GM18870 (cell line): ENCODE measurements at regions not wholly inside any gene's neighbourhood (a gene's known extent, or its start where the extent isn't known, plus 50 kb on each side); places are given as distances from the start of the nearest gene placed in this dataset.
"Not testable (repeated sequence)": the region's sequence is repeated elsewhere in the genome, so short reads cannot be mapped to it uniquely, and the experiment has no call there.

Experiments
- ATAC-seq: cut with Tn5 transposase; IDR thresholded peaks from one replicate; pipeline ENCODE4 v1.9.1; 2021; ENCODE audit warnings: moderate library complexity; ENCODE audit not compliant: unreplicated experiment

DNA sequence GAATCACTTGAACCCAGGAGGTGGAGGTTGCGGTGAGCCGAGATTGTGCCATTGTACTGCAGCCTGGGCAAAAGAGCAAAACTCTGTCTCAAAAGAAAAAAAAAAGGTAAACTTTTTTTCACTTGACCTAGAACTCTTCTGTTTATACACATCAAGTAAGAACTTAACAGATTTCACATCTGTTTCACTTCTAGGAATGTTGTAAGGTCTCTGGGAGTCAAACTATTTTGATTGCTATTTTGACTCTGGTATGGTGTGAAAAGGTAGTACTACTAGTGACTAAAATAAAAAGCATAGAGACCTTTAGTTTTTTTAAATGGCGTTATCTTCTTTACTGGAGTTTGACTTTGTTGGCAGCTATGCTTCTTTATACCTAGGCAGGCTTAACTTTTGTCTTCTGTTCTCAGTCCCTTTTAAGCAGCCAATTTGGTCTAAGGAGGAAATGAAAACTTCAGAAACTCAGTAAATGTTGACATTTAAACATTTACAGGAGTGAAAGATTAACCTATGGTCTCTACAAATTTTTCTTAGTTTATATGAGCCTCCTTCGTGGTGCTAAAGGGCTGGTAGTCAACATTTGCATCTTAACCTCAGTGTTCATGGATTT lies 84.7 kb downstream of the METTL2B start:
- peak; percentile 60 for ATAC-seq

- not testable (repeated sequence) for ATAC-seq
Measured at GRCh38 chr7:128562795-128563194, 86.2 kb downstream of the METTL2B start.

GRCh38 chr7:128564123-128564700 lies 87.7 kb downstream of the METTL2B start:
- ATAC-seq: not testable (repeated sequence)

GRCh38 chr7:128564932-128565864 lies 88.7 kb downstream of the METTL2B start:
- not testable (repeated sequence) for ATAC-seq

GRCh38 chr7:128575277-128575676 lies 96.8 kb upstream of the GARIN1A start:
- not testable (repeated sequence) for ATAC-seq

DNA sequence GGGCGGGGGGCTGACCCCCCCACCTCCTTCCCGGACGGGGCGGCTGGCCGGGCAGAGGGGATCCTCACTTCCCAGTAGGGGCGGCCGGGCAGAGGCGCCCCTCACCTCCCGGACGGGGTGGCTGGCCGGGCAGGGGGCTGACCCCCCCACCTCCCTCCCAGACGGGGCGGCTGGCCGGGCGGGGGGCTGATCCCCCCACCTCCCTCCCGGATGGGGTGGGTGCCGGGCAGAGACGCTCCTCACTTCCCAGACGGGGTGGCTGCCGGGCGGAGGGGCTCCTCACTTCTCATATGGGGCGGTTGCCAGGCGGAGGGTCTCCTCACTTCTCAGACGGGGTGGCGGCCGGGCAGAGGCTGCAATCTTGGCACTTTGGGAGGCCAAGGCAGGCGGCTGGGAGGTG lies 95.1 kb upstream of the GARIN1A start:
- not testable (repeated sequence) for ATAC-seq

DNA sequence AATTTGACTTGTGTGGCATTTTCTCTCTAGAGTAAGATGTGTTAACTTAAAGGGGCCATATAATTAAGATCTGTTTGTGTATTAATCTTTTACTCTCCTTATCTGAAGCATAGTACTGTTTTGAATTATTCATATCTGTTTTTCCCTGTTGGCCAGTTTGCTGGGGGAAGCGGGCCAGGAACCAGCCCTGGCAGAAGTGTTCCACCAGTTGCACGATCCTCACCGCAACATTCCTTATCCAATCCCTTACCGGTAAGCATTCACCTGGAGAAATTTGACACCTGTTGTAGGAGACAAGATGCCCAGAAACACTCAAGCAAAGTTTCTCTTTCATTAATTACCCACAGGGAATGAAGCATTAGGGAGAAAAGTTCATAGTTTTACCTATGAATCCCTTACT lies 92.2 kb upstream of the GARIN1A start:
- ATAC-seq: not testable (repeated sequence)

DNA sequence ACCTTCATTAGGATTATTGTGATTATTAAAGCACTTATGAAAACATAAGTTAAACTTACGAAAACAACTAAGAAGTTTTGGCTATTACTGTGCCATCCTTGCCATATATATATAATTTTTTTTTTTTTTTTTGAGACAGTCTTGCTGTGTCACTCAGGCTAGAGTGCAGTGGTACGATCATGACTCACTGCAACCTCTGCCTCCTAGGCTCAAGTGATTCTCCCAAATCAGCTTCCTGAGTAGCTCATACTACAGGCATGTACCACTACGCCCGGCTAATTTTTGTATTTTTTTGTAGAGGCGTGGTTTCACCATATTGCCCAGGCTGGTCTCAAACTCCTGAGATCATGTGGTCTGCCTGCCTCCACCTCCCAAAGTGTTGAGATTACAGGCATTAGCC lies 91.0 kb upstream of the GARIN1A start:
- not testable (repeated sequence) for ATAC-seq

GRCh38 chr7:128581825-128582561 lies 90.1 kb upstream of the GARIN1A start:
- not testable (repeated sequence) for ATAC-seq

- ATAC-seq: not testable (repeated sequence)
Measured at GRCh38 chr7:128586715-128587114, 85.4 kb upstream of the GARIN1A start.

GRCh38 chr7:128591705-128592104 lies 80.4 kb upstream of the GARIN1A start:
- ATAC-seq: no peak

GRCh38 chr7:128592209-128592608 lies 79.9 kb upstream of the GARIN1A start:
- ATAC-seq: not testable (repeated sequence)

DNA sequence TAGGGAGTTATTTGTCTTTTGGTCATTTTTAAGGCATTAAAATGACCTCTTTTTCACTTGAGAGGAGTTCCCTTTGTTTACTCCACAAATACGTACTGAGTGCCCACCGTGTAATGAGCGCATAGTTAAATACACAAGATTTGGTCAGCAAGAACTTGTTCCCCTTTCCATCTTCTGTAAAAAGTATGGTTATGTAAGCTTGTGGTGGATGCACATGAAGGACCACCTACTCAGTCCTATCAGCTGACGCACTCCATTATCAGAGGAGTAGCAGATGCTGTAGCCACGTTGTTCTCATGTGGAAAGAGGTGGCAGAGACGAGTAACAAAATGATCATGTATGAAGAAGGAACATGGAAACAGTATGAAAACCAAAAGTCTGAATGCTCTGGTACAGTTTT lies 78.0 kb upstream of the GARIN1A start:
- ATAC-seq: not testable (repeated sequence)

DNA sequence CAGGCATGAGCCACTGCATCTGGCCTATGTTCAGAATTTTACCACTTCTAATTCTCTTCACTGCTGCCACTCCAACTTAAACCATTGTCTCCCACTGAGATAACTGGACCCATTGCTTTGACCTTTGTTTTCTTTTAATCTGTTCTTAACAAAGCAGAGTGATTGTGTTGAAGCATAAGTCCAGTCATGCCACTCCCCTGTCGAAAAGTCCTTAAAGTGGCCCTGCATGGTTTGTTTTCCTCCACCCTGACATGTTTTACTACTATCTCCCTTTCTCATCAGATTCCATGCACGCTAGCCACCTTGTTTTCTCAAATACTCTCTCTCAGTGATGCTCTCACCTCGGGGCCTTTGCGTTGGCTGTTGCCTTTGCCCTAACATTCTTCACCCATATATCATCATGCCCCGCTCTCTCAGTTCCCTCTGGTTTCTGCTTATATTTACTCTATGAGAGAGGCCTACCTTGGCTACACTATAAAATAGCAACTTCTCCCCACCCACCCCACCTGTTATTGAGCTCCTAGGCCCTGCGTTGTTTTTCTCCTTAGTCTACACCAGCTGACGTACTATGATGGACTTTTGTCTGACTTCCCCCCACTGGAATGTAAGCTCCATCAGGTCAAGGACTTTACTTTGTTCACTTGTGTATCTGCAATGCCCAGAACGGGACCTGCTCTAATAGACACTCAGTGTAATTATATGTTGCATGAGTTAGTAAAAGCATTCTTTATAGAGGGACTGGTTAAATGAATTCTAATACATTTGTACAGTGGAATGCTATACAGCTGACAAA lies 75.6 kb upstream of the GARIN1A start:
- not testable (repeated sequence) for ATAC-seq

- ATAC-seq: not testable (repeated sequence)
Measured at GRCh38 chr7:128598946-128599345, 73.1 kb upstream of the GARIN1A start.

GRCh38 chr7:128608678-128609421 lies 63.2 kb upstream of the GARIN1A start:
- ATAC-seq: peak; percentile 63

DNA sequence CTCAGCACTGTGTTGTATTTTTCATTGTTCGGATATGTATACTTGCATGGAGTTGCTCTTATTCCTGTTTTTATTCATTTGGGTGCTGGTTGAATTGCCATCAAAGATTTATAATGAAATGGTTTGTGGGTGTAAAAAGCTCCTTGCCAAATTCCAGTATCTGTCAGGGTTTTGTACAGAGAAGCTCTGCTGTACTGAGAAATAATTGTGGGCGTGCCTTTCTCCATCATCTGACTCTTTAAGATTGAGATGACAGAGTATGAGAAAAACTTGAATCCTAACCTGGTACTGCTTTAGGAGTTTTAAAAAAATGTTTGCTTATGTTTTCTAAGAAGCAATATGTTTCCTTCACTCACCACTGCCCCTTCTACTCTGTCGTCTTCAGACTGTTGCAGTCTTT lies 58.7 kb upstream of the GARIN1A start:
- not testable (repeated sequence) for ATAC-seq

- not testable (repeated sequence) for ATAC-seq
Measured at GRCh38 chr7:128614812-128615211, 57.3 kb upstream of the GARIN1A start.

GRCh38 chr7:128616799-128617198 lies 55.3 kb upstream of the GARIN1A start:
- ATAC-seq: not testable (repeated sequence)
